GM12878 (cell line): ENCODE measurements at regions not wholly inside any gene's neighbourhood (a gene's known extent, or its start where the extent isn't known, plus 50 kb on each side); places are given as distances from the start of the nearest gene placed in this dataset.

Source experiments
- ASH2L ChIP-seq: fragments of 300-600, 200-600 bp; sonication (generic); IDR thresholded peaks from 2 replicates; pipeline ENCODE4 v1.6.1; 2017; ENCODE audit warnings: low read depth, mild to moderate bottlenecking, borderline replicate concordance
- BCL11A ChIP-seq: IDR thresholded peaks from 2 replicates; pipeline ENCODE4 v1.6.1; 2011; ENCODE audit warnings: low read depth, low read length
- E4F1 ChIP-seq: fragments of 450-650 bp; IDR thresholded peaks from 2 replicates; pipeline ENCODE4 v1.6.1; 2018; ENCODE audit warnings: borderline replicate concordance, mild to moderate bottlenecking; ENCODE audit not compliant: partially characterized antibody
- EP300 ChIP-seq, 2 experiments: fragments of 150-350 bp in 1 of 2; IDR thresholded peaks; 2 replicates each; pipeline ENCODE4 v1.6.1; 2011 to 2012; ENCODE audit warnings: low read depth in 2 of 2, low read length in 2 of 2, borderline replicate concordance in 1 of 2, improper control_type of control experiment in 1 of 2, inconsistent platforms in 1 of 2; ENCODE audit not compliant: control insufficient read depth in 1 of 2
- MYC ChIP-seq: IDR thresholded peaks from 2 replicates; pipeline ENCODE4 v1.6.1; 2011; ENCODE audit warnings: mild to moderate bottlenecking, low read length, moderate library complexity, inconsistent platforms; ENCODE audit not compliant: insufficient read depth, insufficient replicate concordance, insufficient read length, severe bottlenecking
- NFYB ChIP-seq: IDR thresholded peaks from 2 replicates; pipeline ENCODE4 v1.6.1; 2011; ENCODE audit warnings: low read depth, mild to moderate bottlenecking, low read length, improper control_type of control experiment, moderate library complexity; ENCODE audit not compliant: insufficient read depth
- SMAD5 ChIP-seq: IDR thresholded peaks from 2 replicates; pipeline ENCODE4 v1.6.1; 2016; ENCODE audit warnings: antibody characterized with exemption, low read depth
- STAT1 ChIP-seq: fragments of 450-650 bp; conservative IDR thresholded peaks from 2 replicates; pipeline ENCODE4 v1.6.1; 2014; ENCODE audit warnings: antibody characterized with exemption, mild to moderate bottlenecking
- SUZ12 ChIP-seq: fragments of 200-600 bp; sonication (generic); IDR thresholded peaks from one replicate; pipeline ENCODE4 v1.6.1; 2018; ENCODE audit warnings: antibody characterized with exemption, mild to moderate bottlenecking; ENCODE audit not compliant: unreplicated experiment
- TCF12 ChIP-seq: IDR thresholded peaks from 2 replicates; pipeline ENCODE4 v1.6.1; 2011; ENCODE audit warnings: low read depth, mild to moderate bottlenecking, low read length
- ZNF207 ChIP-seq: fragments of 450-650 bp; IDR thresholded peaks from 2 replicates; pipeline ENCODE4 v1.6.1; 2014; ENCODE audit warnings: antibody characterized with exemption, mild to moderate bottlenecking, borderline replicate concordance
- TF ChIP-seq, protein P1 (sequence below): IDR thresholded peaks from 2 replicates; pipeline ENCODE4 v1.6.1; 2012; ENCODE audit warnings: low read depth, low read length, improper control_type of control experiment

DNA sequence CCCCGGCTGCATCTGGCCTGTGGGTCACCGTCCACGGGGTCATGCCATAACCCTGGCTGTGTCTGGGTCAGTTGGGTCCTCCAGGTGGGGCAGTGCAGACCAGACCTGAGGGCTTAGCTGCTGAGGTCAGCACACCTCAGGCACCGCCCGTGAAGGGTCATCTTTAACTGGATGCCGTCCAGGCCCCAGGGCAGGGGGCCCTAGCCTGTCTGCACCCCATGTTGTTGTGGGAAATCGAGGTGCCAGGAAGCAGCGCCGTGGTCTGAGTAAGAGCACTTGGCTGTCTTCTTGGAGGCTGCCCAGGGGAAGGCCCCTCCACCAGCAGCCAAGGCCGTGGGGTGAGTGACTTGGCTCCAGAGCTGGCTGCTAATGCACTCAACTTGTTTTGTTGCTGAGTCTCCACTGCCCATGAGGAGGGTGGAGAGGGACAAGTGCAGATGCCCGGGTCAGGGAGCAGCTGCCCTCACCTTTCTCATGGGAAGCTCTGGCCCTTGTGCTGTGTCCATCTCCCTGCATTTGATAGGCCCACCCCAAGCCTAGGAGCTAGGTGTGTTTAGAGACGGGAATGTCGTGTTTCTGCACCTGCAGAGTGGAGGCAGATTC, 317.2 kb downstream of the TMEM121 start (continued):
- TF ChIP-seq E4F1 = no peak
- TF ChIP-seq MYC = no peak
- no peak for TF ChIP-seq BCL11A
- TF ChIP-seq SMAD5 = no peak
- no peak for TF ChIP-seq ASH2L
- TF ChIP-seq TCF12 = no peak
- no peak for TF ChIP-seq STAT1
- no peak for TF ChIP-seq SUZ12
- TF ChIP-seq EP300 (IDR thresholded peaks at IDR 0.05; ENCODE audit: borderline replicate concordance in 1 of 2, control insufficient read depth in 1 of 2, low read depth in 2 of 2, low read length in 2 of 2) = no peak
- TF ChIP-seq, protein P1, sequence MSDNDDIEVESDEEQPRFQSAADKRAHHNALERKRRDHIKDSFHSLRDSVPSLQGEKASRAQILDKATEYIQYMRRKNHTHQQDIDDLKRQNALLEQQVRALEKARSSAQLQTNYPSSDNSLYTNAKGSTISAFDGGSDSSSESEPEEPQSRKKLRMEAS = no peak
- no peak for TF ChIP-seq NFYB
- TF ChIP-seq ZNF207 = no peak
